GM18507 (cell line): ENCODE measurements at regions not wholly inside any gene's neighbourhood (a gene's known extent, or its start where the extent isn't known, plus 50 kb on each side); places are given as distances from the start of the nearest gene placed in this dataset.
"Not testable (repeated sequence)": the region's sequence is repeated elsewhere in the genome, so short reads cannot be mapped to it uniquely, and the experiment has no call there.

Experiments
- DNase-seq: peaks from one replicate; pipeline ENCODE4 v3.0.0; 2011; ENCODE audit warnings: low read depth; ENCODE audit not compliant: insufficient read length; ENCODE audit errors: extremely low spot score
- FAIRE-seq: peaks from 2 replicates; lab custom pipeline; 2011; peaks lifted over from hg19 to GRCh38; lab: Jason Lieb, UNC

DNA sequence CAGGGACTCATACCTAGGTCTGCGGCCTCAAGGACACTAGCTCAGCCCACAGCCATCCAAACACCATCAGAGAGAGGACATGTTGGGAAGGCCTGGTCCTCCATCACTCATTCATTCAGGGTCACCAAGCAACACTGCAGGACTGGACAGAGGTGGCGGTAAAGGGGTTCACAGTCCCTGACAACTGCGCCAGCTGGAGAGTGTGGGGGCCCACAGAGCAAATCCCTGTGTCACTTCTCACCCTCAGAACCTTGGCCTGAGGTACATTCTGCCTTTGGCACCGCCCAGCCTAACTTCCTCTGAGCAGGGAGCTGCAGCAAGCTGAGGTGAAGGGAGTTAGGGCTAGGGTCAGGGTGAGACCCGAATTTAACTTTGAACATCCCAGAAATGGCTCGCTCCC lies 106.5 kb downstream of the COPRS start:
- DNase-seq (no peak), FAIRE-seq (no peak)

DNA sequence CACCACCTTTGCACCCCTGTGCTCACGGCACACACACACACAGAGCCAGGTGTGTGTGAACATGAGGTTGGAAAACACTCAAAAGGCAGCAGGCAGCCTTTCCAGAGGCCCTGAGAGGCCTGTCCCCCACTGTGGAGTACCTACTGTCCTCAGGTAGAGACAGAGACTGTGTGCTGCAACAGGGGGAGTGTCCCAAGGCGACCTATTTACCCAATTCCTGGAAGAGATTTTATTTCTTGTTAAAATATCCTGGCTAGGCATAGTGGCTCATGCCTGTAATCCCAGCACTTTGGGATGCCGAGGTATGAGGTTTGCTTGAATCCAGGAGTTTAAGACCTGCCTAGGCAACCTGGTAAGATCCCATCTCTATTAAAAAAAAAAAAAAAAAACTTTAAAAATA lies 108.5 kb downstream of the COPRS start:
- DNase-seq: no peak

DNA sequence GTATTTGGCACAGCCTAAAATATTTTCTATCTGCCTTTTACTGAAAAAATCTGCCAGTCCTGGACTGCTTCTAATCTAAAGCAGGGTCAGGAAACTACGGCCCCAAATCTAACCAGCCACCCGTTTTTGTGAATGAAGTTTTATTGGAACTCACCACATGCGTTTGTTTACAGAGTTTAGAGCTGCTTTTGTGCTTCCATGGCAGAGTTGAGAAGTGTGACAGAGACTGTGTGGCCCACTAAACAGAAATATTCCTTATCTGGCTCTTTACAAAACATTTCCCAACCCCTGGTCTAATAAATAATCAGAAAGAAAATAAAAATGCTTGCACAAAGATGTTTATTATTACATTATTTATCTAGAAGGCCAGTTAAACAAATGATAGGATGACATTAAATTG lies 110.2 kb downstream of the COPRS start:
- FAIRE-seq (no peak), DNase-seq (no peak)

More for the DNA sequence above, 108.5 kb downstream of the COPRS start:
- FAIRE-seq: no peak

DNA sequence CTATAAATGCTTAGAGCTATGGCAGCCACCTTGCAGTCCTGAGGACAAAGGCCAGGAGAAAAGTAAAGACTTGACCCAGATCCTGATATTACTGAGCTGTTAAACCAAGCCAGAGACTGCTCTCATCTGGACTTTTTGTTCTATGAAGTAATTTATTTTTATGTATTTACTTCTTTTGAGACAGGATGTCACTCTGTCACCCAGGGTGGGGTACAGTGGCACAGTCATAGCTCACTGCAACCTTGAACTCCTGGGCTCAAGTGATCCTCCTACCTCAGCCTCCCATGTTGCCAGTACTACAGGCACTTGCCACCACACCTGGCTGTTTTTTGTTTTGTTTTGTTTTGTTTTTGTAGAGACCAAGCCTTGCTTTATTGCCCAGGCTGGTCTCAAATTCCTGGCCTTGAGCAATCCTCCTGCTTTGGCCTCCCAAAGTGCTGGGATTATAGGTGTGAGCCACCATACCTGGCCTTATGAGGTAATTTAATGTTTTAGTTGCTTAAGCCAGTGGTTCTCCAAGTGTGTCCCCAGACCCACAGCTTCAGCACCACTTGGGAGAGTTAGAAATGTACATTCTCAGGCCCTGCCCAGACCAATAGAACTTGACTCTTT lies 112.1 kb downstream of the COPRS start:
- no peak for FAIRE-seq
- DNase-seq: no peak

DNA sequence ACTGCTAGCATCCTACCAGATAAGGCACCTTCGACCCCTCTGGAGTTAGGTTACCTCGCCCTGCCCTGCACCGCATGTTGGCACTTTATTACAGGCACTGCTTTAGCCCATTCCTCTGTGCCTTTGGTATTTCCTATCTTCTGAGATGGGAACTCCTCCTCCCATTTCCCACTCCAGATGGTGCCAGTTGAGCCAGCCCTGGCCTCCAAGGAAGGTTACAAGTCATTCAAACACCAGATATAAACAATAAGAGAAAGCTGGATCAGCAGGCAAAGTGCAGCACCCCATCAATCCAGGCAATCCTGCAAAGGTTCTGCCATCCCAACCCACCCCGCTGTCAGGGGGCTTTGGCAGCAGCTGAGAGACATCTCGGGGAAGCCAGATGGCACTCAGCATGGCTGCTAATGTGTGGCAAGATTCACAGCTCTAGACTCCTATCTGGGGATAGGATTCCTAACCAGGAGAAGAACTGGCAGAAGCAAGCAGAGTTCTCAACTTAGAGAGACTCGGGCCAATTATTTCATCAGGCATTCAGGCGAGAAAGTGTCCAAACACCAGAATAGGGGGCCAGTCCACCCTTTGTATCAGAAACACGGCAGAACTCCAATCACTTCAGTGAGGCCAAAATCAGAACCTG lies 113.0 kb downstream of the COPRS start:
- DNase-seq: no peak
- FAIRE-seq: no peak

DNA sequence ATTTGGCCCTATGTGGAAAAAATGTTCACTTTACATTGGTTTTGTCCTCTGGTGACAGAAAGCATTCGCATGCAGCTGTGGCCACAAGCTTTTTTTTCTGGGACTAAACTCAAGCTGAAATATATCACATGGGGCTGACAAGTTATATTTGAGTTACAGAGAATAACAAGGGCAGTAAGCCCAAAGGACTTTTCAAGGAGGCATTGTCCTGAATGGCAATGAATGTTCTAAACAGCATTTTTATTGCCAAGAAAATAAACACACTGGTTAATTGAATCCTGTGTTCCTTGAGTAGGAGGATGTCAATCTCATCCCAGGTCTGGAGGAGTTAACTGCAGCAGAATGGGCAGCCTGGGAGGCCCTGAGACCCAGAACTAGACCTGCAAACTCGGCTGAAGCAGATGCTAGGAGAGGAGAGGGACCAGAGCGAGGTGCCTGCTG lies 114.5 kb downstream of the COPRS start:
- FAIRE-seq (no peak), DNase-seq (no peak)

DNA sequence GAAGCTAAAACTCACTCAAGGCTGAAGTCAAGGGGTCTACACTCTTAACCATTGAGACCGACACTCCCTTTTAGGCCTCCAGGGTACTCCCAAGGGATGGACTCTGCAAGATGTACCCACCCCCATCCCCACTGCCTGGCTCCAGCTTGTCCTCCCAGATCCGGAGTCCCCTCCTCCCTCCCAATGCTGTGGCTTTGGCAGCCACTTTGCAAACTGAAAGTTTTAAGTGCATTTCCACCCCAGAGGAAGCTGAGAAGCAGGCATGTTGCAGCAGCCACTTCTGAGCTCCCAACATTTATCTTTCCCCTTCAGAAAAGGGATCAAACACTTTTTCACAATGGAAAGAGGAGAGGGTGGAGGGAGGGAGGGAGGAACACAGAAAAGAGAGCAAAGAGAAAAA lies 115.2 kb downstream of the COPRS start:
- DNase-seq (no peak), FAIRE-seq (no peak)

DNA sequence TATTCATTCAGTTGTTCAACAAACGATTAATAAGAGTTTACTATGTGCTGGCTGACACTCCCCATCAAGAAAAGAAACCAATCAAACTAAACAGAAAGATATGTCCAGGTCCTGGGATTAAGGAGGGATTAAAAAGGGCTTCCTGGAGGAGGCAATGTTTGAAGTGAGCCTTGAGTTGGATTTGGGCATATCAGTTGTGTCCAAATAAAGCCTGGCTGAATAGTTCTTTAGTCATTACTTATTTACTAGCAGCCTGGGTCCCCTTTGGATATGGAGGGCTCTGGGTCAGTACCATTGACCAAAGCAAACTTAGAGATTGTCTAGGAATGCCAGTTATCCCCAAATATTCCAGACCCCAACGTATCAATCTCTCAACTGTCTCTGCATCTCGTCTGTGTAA lies 117.7 kb downstream of the COPRS start:
- no peak for DNase-seq
- FAIRE-seq: no peak

DNA sequence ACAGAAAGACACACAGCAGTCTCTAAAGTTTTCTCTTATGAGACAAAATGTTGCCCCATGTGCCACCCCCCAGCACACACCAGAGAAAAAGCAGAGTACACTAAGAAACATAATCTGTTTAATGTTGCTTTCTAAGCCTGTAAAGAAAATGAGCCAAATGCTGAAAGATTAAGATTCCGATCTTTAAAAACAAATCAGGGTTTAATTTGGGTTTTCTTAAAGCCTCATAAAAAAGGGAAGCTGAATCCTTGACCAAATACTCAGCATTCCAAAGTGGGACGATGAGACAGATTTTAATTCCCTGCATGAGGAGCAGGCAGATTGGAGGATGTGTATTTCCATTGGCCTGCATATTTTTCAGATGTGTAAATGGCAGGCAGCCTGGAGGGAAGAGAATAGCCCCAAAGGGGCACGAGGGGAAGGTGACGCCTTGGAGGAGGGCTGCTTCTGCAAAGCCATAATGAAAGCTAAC lies 118.4 kb downstream of the COPRS start:
- no peak for DNase-seq

DNA sequence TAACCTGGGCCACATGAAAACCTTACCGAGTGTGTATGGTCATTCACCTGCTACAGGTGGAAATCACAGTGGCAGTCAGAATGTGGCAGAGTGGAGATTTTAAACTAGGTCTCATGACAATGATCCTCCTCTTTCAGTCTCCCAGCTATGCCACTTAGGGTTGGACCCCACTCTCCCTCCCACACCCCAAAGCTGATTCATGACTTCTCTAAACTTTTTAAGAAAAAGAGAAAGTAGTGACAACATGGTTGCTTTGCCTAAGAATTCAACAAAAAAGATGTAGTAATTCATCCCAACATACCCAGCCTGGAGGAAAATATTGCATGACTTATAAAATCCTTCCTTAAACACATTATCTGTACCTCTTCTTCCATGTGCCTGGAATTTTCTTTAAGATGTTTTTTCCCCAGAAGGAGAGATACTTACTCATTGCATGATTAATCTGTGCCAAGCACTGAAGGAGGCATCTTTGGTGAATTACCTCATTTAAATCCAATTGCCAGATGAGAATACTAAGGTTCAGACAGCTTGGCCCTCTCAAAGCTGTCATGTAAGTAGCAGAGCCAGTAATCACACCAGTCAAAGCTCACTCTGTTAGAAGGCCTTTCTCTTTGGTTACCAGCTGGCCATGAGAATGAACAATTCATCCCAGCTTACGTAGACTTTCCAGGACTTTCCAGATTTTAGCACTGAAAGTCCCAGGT lies 119.9 kb downstream of the COPRS start:
- DNase-seq (no peak), FAIRE-seq (no peak)

More for the DNA sequence above, 118.4 kb downstream of the COPRS start:
- FAIRE-seq: no peak

DNA sequence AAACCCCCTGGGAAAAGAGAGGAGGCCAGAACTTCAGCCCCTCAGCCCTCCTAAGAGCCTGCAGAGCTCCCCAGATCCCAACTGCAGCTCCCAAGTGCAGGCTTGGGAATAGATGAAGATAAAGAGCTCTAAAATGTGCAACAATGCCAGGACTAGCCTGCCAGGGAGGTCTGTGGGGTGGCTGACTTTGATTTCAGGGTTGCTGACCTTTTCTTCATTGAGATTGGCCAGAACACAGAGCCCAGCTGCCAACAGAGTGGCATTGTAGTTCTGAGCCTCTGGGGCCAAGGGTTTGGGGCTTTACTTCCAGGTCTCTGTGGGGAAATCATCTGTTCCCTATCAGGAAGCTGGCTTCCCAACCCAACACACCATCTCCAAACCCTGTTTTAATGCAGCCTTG lies 120.6 kb downstream of the COPRS start:
- FAIRE-seq (no peak), DNase-seq (no peak)

DNA sequence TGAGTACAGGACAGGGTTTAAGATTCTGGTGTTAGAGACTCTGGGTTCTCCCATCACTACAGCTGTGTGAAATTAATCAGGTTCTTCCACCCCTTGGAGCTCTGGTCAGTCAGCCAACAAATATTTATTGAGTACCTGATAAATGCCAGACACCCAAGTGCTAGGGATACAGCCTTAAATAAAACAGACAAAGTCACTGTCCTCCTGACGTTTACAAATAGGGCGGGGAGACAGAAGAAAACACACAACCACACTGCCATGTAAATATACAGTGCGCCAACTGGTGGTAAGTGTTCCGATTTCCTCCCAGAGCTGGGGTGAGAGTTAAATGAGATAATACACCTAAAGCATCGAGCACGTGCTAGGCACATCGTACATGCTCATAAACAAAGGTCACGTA lies 121.0 kb downstream of the COPRS start:
- no peak for FAIRE-seq
- DNase-seq: no peak

DNA sequence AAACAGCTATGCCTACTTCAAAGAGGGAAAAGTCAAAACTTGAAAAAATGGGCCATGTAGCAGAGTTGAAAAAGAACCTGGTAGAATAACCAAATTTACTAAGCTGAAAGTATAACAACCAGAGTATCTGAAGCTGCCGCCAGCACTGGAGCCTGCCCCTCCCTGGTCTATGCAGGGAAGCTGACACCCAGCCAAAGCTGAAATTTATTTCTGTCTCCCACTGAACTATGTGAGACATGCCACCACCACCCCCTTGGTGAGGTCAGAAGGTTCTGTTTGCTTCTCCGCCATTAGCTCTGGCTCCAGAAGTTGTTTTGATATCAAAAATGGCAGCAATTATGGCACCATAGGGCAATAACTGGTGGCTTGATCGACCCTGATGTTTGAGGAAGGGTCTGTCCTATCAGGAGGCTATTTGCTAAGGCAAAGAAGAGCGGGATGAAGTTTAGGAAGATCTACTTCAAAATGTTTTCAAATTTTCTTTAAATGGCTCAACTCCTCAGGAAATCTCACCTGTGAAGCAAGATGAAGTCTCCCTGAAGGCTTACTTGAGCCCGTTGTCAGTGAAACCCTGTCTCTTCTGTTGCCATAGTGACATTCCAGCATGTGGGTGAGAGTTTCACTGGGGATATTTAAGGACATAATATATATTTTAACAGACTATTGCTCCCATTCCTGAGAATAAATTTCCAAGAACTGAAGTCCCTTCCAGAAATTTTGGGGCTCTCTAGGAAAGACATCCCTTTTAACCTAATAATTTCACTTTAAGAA lies 122.0 kb downstream of the COPRS start:
- DNase-seq: no peak
- no peak for FAIRE-seq

DNA sequence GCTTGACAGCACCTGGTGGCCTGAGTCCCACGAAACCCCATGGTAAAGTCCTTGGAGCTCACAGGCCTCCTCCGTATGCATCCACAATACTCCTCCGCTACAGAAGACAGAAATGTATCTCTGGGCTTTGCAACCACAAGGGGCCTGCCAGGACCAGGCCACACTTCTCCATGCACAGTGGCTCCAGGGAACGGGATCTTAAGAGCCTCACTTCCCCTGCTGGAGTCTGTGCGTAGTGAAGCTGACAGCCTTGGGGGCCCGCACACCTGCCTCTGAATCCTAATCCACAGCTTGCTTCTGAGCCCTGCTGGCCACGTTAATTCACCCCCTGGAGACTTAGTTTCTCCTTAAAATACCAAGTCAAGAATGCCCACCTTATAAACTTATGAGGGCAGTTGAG lies 125.7 kb downstream of the COPRS start:
- FAIRE-seq: no peak

DNA sequence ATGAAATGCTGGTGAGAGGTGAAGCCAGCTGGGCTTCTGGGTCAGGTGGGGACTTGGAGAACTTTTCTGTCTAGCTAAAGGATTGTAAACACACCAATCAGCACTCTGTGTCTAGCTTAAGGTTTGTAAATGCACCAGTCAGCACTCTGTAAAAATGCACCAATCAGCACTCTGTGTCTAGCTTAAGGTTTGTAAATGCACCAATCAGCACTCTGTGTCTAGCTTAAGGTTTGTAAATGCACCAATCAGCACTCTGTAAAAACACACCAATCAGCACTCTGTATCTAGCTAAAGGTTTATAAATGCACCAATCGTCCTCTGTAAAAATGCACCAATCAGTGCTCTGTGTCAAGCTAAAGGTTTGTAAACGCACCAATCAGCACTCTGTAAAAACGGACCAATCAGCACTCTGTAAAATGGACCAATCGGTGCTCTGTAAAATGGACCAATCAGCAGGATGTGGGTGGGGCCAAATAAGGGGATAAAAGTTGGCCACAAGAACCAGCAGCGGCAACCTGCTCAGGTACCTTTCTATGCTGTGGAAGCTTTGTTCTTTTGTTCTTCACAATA lies 127.4 kb downstream of the COPRS start:
- FAIRE-seq, DNase-seq: not testable (repeated sequence)

More for the DNA sequence above, 125.7 kb downstream of the COPRS start:
- DNase-seq: no peak

DNA sequence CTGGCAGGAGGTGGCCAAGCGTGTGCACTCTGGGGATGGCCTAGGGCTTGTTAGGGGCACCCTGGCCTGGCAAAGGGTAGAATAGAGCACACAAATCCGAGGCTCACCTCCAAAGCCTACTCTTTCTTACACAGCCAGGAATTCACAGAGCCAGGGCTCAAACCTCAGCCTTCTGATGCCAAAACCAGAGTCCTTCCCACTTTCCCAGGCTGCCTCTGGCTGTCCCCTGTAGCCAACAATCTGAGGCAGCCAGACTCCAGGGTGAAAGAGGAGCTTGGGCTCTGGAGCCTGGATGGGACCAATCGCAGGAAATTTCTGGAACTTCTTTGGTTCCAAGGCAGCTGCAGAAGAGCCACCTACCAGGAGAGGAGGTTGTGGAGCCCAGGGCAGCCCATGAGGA lies 127.9 kb downstream of the COPRS start:
- DNase-seq (no peak), FAIRE-seq (no peak)

DNA sequence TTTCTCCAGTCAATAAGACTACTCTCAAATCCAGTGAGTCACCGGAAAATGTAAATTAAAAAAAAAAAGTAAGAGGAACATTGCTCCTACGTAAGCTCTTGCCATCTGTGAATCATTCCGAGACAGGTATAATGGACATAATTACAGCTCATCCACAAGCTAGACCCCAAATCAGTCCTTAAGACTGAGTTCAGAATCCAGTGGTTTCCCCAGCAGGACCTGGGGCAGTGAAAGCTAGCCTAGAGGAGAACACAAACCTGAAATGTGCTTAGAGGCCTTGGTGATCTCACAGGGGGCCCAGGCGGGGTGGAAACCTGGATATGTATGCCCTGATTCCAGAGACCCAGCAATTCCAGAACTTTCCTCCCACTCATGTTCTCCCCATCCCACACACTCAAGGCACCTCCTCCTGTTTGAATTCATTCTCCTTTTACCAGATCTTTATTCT lies 132.0 kb downstream of the COPRS start:
- DNase-seq (no peak), FAIRE-seq (no peak)

DNA sequence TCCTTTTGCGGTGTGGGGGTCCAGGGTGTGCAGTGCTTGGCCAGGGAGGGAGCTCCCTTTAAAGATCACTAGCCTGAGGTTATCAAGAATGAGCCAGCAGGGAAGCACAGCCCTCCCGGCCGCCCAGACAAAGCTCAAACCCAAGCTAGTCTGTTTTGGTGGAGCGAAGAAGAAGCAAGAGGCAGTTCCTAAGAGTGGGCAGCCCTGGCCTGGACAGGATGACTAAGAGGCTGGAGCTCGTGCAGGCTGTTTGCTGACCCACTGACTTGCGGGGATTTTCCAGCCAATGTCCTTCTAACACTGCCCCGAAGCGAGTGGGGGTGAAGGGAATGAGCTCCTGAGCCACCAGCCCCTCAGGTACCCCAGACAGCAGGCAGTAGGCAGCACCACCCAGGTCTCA lies 134.4 kb downstream of the COPRS start:
- FAIRE-seq (no peak), DNase-seq (no peak)

DNA sequence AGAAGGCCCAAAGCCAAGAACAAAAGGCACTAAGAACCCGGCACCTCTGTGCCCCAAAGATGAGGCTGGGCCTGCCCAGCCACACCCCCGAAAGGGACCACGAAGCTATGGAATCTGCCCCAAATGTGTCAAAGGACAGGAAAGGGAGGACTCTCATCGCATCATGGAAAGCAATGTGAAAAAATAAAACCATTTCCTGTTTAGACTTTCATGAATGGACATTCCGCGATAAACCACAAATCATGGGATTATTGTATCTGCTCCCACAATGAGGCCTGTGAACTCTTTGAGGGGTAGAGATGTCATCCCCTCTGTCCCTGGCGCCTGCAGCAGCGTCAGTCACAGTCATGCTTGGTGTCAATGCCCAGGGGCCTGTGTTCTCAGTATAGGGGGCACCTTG lies 135.0 kb downstream of the COPRS start:
- no peak for FAIRE-seq
- no peak for DNase-seq
